GM04504 (cell line): ENCODE measurements at regions not wholly inside any gene's neighbourhood (a gene's known extent, or its start where the extent isn't known, plus 50 kb on each side); places are given as distances from the start of the nearest gene placed in this dataset.

ENCODE experiments used
- DNase-seq: peaks from one replicate; pipeline ENCODE4 v3.0.0-alpha.2; 2012; ENCODE audit warnings: low read depth

GRCh38 chr5:84685121-84685894 is 300.6 kb upstream of the EDIL3 start:
- DNase-seq: no peak

- no peak for DNase-seq
Observed at GRCh38 chr5:84683594-84683993, 298.9 kb upstream of the EDIL3 start.

- DNase-seq: no peak
Observed at GRCh38 chr5:84682531-84682930, 297.9 kb upstream of the EDIL3 start.

- DNase-seq: no peak
Observed at GRCh38 chr5:84680908-84681307, 296.2 kb upstream of the EDIL3 start.

GRCh38 chr5:84673785-84674184 is 289.1 kb upstream of the EDIL3 start:
- no peak for DNase-seq

GRCh38 chr5:84667576-84667975 is 282.9 kb upstream of the EDIL3 start:
- no peak for DNase-seq

- DNase-seq: no peak
Observed at GRCh38 chr5:84650429-84650828, 265.7 kb upstream of the EDIL3 start.

- DNase-seq: no peak
Observed at GRCh38 chr5:84647581-84647980, 262.9 kb upstream of the EDIL3 start.

GRCh38 chr5:84642795-84643194 is 258.1 kb upstream of the EDIL3 start:
- DNase-seq: no peak

- DNase-seq: no peak
Observed at GRCh38 chr5:84642324-84642723, 257.6 kb upstream of the EDIL3 start.

GRCh38 chr5:84637662-84638375 is 253.1 kb upstream of the EDIL3 start:
- DNase-seq: no peak

- DNase-seq: no peak
Observed at GRCh38 chr5:84635235-84636055, 250.8 kb upstream of the EDIL3 start.

- DNase-seq: no peak
Observed at GRCh38 chr5:84634256-84634655, 249.6 kb upstream of the EDIL3 start.

- no peak for DNase-seq
Observed at GRCh38 chr5:84632418-84632817, 247.7 kb upstream of the EDIL3 start.

GRCh38 chr5:84628918-84629317 is 244.2 kb upstream of the EDIL3 start:
- DNase-seq: no peak

GRCh38 chr5:84623019-84623418 is 238.3 kb upstream of the EDIL3 start:
- DNase-seq: no peak

GRCh38 chr5:84622461-84622860 is 237.8 kb upstream of the EDIL3 start:
- no peak for DNase-seq

- DNase-seq: no peak
Observed at GRCh38 chr5:84618262-84618661, 233.6 kb upstream of the EDIL3 start.

- DNase-seq: no peak
Observed at GRCh38 chr5:84614906-84615305, 230.2 kb upstream of the EDIL3 start.

- DNase-seq: no peak
Observed at GRCh38 chr5:84606784-84607183, 222.1 kb upstream of the EDIL3 start.

GRCh38 chr5:84605241-84605640 is 220.6 kb upstream of the EDIL3 start:
- DNase-seq: no peak

- peak; percentile 26 for DNase-seq
Observed at GRCh38 chr5:84603568-84604185, 219.0 kb upstream of the EDIL3 start.
